ENCODE measurements at regions not wholly inside any gene's neighbourhood (a gene's known extent, or its start where the extent isn't known, plus 50 kb on each side); places are given as distances from the start of the nearest gene placed in this dataset.

- no peak for TF ChIP-seq CTCF (IDR thresholded peaks at IDR 0.05)
- no peak for TF ChIP-seq POLR2A (IDR thresholded peaks at IDR 0.05)
Measured at GRCh38 chr19:29086646-29087045, 126.3 kb downstream of the UQCRFS1 start.
